ENCODE measurements at regions not wholly inside any gene's neighbourhood (a gene's known extent, or its start where the extent isn't known, plus 50 kb on each side); places are given as distances from the start of the nearest gene placed in this dataset.

GRCh38 chr6:14804001-14804784, 441.7 kb upstream of the JARID2 start:
- no peak for DNase-seq

DNA sequence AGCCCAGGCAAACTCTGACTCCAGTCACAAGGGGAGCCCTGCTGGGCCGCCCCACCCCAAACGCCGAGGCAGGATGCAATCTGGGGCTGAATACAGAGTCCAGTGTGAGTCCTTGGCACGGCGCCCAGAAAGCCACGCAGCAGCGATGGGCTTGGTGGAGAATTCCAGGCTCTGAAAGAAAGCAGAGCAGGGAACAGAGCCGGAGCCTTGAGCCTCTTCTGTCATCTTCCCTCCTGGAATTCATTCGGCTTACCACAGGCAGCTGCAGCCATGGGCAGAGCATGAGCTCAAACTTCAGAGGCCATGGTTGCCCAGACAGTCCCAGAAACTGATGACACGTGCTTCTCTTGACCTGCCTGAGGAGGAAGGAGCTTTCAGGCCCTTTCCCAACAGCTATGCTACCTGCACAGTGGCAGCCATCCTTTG, 441.1 kb upstream of the JARID2 start:
- no peak for DNase-seq

GRCh38 chr6:14806101-14806500, 439.8 kb upstream of the JARID2 start:
- DNase-seq, result no peak

DNA sequence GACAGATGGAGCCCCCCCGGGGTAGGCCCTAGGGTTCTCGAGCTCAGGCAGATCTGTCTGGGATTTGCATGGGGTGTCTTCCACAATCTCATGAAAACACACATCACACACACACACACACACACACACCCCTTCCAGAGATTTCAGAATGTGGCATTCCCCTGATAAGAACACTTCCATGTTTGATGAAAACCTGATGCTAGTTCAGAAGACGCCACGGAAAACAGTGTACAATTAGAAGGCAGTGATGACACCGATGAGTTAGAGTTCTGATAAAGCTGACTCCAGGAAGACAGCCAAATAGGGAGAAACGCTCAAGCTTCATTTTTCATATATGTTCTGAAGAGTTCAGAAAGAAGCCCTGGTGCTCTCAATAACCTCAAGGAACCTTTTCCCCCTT, 438.7 kb upstream of the JARID2 start:
- no peak for DNase-seq

- DNase-seq, result no peak
Observed at GRCh38 chr6:14807971-14808370, 437.9 kb upstream of the JARID2 start.

DNA sequence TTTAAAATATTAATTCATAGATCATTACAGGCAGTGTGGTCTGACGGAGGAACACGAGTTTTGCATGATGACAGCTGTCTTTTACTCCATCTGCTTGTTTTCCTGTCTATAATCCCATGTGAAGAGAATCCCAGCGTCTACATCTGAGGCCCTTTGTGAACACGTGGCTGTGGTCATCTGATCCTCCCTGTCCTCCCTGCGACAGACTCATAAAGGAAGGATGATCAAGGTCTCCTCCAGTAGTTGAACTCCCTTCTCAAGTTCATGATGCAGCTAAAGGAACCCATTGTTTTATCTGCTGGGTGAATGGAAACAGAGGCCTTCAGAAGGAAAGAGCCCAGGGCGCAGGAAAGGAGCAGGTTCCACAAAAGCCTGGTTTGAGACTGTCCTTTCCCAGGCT, 435.8 kb upstream of the JARID2 start:
- DNase-seq, result no peak

DNA sequence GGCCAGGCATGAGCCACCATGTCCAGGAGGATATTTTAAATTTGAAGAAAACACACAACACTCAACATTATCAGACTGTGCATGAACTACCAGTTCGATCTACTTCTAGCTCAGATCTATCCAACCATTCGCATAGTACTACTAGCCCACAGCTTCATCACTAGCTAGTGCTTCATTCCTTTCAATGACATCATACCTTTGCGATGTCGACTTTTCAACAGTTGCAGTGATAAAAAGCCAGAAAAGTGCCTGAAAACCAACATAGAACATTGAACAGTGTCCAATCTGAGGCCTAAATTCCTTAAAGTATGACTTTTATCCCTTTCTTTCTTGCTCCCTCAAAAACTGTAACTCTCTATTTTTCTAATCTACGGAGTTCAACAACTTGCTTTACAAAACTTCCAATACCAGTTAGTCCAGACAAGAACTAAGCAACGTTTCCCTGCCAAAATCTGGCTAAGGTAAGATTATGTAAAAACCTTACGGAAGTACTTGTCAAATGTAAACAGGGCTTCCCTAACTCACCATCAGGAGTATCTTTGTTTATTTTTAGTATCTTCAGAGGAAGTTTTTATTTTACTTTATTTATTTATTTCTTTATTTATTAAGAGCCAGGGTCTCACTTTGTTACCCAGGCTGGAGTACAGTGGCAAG, 434.0 kb upstream of the JARID2 start:
- DNase-seq, result no peak

GRCh38 chr6:14814016-14814415, 431.9 kb upstream of the JARID2 start:
- DNase-seq, result no peak

DNA sequence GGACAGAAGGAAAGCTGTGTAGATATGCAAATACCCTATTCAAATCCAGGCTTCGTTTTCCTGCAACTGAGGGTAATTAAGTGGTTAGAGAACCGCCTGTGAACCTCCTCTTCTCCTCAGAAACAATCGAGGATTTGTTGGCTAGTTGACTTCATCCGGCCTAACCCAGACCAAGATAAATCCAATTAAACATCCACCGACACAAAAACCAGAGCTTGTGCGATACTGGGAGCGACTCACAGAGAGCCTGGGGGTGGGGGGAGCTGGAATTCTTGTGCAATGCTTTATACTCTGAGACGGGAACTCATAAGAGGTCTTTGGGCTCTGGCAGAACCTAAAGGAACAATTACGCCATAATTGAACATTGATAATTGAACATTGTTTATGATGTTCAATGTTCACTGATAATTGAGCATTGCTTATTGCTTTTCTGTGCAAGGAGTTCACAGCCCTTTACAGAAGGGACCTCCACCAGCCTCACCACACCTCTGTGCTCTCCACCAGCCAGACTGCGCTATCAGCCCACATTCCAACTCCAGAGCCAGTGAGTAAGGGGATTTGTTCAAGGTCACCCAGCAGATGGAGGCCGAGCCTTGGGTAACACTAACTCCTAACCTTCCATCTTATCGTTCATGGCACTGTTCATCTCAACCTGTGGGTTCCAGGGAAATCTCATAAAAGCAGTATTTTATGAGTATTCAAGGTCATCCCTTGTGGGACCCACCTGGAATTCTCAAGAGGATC, 429.6 kb upstream of the JARID2 start:
- DNase-seq, result no peak

DNA sequence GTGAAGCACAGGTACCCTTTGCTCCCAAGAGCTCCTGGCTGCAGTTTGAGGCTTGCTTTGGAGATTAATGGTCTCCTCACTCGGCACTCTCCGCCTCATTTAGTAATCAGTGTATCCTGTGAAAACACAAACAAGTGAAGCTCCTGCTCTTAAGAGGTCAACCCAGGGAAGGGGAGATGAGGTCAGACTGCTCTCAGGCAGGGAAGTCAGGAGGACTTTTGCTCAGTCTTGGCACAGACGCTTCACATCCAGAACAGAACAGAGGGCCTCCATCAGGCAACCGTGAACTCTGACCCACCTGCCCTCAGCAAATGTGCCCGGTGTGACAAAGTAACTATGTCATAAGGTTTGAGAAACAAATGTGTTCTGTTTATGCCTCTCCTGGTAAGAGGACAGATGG, 428.8 kb upstream of the JARID2 start:
- DNase-seq, result no peak

DNA sequence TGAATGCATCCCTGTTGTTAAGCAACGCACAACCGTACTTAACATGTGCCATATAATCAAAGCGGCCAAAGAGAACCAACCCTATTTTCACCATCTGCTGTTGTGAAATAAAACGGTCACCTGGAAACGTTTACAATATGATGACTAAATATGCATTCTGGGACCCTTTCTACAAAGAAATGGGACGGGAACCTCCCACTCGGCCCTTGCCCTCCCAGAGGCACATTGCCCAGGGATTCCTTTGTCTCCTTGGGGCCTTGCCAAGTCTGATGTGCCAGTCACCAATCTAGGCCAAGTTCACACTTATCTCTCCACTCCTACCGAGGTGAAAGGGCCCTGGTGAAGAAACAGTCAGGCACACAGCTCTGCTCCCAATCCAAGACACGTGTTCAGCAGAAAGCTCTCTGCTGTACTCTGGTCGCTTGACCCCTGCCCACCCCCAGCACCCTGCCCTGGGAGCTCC, 427.4 kb upstream of the JARID2 start:
- no peak for DNase-seq

DNA sequence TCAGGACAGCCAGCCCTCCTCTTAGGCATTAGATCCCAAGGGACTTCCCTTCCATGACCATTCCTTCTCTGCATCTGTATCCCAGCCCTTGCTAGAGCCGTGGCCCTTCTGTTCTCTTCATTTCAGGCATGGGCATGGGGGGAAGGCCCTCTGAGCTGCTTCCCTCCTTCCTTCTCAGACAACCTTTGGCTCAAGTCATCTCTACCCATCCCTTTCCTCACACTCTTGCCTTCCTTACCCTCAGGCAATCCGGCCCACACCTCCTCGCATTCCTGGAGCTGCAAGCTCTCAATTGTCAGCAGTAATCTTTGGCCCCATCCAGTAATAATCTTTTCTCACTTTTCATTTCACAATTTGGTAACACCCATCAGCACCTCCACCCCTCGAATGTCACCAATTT, 426.9 kb upstream of the JARID2 start:
- no peak for DNase-seq

GRCh38 chr6:14819840-14820420, 425.9 kb upstream of the JARID2 start:
- no peak for DNase-seq

- DNase-seq, result no peak
Observed at GRCh38 chr6:14822012-14822553, 423.8 kb upstream of the JARID2 start.

DNA sequence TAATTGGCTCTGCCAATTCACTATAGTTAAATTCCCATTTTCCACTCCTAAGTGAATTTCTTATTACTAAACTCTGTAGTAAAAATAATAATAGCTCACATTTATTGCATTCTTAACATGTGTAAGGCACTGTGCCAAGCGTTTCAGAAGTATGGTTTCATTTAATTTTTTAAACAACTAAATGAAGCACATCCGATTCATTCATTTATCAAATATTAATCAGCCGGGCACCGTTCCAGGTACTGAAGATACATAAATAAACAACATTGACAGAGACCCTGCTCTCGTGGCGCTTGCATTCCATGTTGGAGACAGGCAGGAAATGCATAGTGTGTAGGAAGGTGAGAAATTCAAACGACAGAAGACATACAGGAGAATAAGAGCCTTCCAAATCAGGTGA, 423.2 kb upstream of the JARID2 start:
- DNase-seq, result no peak

DNA sequence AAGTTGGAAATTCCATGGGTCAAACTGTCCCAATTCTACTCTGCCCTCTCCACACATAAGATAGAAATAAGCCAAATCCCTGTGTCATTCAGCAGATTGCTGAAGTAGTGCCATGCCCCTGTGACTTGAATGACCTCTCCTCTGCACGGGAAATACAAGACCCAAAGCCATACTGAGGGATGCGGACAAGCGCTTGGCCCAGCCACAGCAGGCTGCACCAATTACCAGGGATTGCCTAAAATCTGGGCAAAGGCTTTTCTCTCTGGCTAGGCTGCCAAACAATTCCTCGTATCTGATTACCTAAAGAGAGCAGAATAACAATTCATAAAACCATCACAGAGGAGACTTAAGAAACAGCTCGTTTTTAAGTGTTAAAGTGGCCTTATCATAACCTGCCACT, 421.8 kb upstream of the JARID2 start:
- no peak for DNase-seq

DNA sequence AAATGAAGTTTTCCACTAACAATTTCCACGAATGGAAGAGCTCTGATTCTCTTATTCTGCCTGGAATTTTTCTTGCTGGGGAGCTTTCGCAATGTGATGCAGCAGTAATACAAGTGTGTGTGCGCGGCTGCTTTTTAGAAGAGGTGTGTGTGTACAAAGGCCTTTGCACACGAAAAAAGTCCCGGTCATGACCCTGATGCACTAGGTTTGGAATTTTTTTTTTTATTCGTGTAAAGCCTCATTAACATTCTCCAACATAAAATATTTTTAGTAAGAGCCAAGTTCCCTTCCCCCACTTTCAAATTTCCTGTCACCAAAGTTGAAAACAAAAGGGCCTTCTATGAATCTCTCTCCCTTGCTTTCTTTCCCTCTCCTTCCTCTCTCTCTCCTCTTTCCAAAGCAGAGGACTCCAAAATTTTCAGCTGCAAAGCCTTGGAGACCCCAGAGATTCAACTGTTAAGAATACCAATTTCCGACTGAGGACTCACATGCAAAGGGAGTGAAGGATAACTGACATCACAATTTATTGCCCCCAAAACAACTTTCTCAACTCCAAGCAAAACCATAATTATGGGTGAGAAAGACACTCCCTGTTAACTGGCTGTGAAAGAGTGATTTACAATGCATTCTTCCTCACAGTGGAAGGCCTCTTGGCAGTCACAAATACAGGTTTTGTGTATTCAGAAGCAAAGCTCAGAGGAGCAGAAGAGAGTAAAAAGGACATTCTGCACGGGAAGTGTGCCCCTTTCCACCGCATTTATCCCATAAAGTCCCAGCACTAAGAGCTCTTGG, 421.2 kb upstream of the JARID2 start:
- no peak for DNase-seq

DNA sequence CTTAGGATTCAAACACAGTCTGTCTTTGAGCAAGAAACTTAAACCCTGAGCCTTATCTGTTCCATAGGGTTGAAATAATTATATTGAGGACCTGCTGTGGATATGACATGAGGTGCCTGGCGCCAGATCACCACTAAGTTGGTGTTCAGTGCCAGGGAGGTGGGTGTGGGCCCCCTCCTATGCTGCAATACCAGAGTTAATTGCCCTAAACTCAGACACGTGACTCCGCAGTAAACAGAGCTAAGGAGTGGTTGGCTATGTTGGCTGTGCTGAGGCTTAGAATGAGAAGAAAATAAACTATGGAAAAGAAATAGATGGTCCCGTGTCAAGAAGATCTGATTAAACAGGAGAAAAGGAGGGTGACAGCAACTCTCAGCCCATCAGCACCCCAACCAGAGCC, 419.4 kb upstream of the JARID2 start:
- DNase-seq, result no peak

GRCh38 chr6:14827354-14827753, 418.5 kb upstream of the JARID2 start:
- DNase-seq, result no peak

- no peak for DNase-seq
Observed at GRCh38 chr6:14828201-14828611, 417.7 kb upstream of the JARID2 start.

GRCh38 chr6:14831070-14831469, 414.8 kb upstream of the JARID2 start:
- DNase-seq, result no peak

DNA sequence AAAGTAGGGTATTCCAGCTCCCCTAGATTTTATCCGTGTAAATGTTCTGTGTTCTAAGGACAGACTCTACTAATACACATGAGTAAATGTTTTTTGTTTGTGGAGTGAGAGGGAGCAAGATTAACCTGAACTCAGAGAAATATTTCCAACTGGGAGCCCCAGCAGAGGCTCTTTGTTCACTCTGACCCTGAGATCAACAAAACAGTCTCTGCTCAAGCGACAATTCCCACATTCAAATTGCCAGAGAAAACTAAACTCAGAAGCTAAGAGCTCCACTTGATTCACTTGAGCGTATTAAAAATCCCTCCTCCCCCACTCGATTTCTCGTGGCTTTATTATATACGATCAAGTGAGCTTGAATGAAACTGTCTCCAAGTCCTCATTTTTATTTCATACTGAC, 413.9 kb upstream of the JARID2 start:
- DNase-seq, result no peak
